Epithelial cell of esophagus (primary cell): ENCODE measurements at regions not wholly inside any gene's neighbourhood (a gene's known extent, or its start where the extent isn't known, plus 50 kb on each side); places are given as distances from the start of the nearest gene placed in this dataset.
A peak's percentile ranks its signal among the peaks of the same experiment; 100 is the strongest.
"Not testable (repeated sequence)": the region's sequence is repeated elsewhere in the genome, so short reads cannot be mapped to it uniquely, and the experiment has no call there.

Experiments
- DNase-seq: peaks from one replicate; pipeline ENCODE4 v3.0.0; 2010; ENCODE audit warnings: low read depth
- H3K4me3 ChIP-seq: 2 replicates; pipeline ENCODE4 v1.5.1; 2011; ENCODE audit warnings: mild to moderate bottlenecking, low read length, control low read depth
- TF ChIP-seq, protein P1 (sequence below): IDR thresholded peaks from 2 replicates; pipeline ENCODE4 v1.5.1; 2011; ENCODE audit warnings: low read depth, mild to moderate bottlenecking, low read length, control low read depth, inconsistent platforms; ENCODE audit not compliant: insufficient read depth; ENCODE audit errors: missing control alignments

DNA sequence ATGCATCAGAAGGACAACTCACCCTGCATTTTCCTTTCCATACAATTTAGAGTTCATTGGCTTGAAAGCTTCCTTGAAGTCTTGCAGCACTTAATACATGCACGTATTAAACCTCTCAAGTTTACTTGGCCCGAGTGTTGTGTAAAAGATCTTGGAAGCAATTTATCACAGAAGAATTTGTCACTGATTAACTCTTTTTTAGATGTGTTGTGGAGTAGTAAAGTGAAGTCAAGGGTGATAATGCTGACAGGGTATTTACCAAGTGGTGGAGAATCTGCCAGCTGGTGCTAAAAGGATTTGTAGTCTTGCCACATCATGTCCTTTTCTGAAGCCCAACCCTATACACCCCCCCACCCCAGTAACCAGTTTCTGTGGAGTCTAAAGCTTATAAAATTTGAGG lies 421.0 kb upstream of the MIR17HG start:
- no peak overlapping the region for H3K4me3 ChIP-seq
- DNase-seq, result no peak
- TF ChIP-seq, protein P1, sequence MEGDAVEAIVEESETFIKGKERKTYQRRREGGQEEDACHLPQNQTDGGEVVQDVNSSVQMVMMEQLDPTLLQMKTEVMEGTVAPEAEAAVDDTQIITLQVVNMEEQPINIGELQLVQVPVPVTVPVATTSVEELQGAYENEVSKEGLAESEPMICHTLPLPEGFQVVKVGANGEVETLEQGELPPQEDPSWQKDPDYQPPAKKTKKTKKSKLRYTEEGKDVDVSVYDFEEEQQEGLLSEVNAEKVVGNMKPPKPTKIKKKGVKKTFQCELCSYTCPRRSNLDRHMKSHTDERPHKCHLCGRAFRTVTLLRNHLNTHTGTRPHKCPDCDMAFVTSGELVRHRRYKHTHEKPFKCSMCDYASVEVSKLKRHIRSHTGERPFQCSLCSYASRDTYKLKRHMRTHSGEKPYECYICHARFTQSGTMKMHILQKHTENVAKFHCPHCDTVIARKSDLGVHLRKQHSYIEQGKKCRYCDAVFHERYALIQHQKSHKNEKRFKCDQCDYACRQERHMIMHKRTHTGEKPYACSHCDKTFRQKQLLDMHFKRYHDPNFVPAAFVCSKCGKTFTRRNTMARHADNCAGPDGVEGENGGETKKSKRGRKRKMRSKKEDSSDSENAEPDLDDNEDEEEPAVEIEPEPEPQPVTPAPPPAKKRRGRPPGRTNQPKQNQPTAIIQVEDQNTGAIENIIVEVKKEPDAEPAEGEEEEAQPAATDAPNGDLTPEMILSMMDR, result no peak

DNA sequence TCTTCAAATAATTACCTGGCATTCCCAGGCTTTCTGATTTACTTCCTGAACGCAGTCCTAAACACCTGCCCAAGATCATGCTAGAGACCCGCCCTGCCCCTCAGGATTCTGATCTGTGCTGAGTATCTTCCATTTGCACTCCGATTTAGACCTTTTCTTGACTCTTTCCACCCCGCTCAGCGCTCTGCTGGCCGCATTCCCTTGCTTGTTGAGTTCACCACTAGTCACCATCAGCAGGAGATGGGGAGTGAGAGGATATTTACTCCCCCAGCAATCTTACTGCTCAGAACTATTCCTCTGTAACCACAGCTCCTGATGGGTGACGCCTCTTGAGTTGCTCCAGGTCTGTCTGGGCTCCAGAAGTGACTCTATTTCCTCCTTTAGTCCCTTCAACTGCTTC lies 419.4 kb upstream of the MIR17HG start:
- H3K4me3 ChIP-seq, result no peak overlapping the region
- TF ChIP-seq, protein P1, result no peak
- no peak for DNase-seq

DNA sequence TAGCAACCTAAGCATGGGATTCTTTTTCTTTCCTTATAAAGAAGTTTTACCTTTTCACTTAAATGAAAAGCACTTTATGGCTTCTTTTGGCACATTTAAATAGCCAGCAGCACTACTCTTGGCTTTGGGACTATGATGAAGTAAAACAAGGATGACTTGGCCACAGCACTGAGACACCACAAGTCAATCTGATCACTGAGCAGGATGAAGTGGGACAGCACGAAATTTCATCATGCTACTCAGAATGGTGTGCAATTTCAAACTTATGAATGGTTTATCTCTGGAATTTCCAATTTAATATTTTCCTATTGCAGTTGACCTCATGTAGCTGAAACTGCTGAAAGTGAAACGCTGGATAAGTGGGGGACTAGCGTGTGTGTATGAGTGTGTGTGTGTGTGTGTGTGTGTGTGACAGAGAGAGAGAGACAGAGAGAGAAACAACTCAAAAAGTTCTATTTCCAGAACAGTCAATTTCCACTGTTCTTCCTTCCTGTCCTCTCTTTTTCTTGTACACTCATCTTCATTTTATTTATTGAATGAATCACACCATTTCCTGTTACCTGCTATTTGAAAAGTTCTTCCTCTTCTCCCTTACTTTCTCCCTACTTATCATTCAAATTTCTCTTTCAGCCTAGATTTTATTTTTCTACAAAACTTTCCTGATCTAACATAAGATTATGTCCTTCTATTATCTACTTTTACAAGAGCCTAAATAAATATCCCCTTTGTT lies 414.2 kb upstream of the MIR17HG start:
- TF ChIP-seq, protein P1, result no peak
- DNase-seq, result peak; percentile 15
- H3K4me3 ChIP-seq, result no peak overlapping the region

DNA sequence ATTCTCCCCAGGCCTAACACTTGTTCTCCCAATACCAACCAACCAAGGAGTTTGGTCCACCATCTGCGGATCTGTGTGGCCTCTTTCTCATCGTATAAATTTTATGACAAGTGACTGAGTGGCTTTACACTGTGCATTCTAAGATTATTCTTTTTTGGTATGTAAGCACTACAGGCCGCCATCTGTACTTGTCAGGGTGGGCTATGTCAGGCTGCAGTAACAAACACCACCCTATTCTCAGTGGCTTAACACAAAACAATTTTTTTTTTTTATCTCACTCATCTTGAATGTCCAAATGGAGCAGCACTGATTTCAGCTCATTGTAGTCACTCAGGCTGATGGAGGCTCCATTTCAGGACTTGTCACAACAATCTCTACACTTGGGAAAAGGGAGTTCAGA lies 412.7 kb upstream of the MIR17HG start:
- DNase-seq, result no peak
- H3K4me3 ChIP-seq, result no peak overlapping the region
- TF ChIP-seq, protein P1, result no peak

DNA sequence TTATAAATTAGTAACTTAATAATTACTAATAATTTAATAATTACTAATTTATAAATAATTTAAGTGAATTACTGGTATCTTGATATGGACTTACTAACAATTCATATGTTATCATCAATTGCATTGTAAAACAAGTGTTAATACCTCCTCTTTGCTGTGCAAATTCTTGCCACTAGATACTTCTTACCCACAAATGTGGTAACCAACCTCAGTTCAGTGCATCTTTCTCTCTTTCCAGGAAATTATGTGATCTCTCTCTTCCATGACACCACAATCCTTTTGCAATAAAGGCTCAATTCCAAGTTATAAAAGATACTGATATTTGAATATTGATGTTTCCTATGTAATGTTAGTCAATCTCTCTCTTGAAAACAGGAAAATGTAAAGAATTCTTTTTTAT lies 408.6 kb upstream of the MIR17HG start:
- DNase-seq, result no peak
- TF ChIP-seq, protein P1, result no peak
- no peak overlapping the region for H3K4me3 ChIP-seq

DNA sequence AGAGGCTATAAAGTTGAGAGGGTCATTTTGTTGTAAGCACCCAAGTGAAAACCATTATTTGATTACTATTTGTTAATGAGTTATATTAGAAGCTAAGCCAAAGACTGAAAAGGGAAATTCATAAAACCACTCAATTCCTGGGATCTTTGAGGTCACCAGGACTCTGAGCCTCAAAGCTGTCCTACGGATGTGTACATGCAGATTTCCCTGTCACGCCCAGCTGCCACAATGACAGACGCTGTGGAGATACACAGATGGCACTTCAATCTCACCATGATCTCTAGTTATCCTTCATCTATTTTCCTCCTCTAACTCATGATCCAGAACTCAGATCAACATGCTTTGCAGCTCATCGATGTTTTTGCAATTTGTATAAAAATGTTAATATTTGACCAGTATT lies 403.5 kb upstream of the MIR17HG start:
- DNase-seq, result no peak
- TF ChIP-seq, protein P1, result no peak
- no peak overlapping the region for H3K4me3 ChIP-seq

DNA sequence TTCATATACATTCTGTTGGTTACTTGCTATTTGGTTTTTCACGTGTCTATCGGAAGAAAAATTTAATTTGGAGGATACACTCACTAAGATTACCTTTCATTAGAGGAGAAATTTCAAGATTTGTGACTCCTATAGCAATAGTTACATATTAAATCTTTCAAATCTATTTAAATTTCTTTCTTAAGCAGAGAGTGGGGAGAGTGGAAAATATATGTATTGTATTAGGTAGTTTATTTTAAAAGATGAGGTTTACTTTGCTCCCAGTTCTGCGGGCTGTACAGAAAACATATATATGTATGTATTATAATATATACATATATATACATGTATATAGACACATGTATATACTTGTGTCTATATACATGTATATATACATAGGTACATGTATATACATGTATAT lies 402.3 kb upstream of the MIR17HG start:
- H3K4me3 ChIP-seq, DNase-seq: not testable (repeated sequence)

DNA sequence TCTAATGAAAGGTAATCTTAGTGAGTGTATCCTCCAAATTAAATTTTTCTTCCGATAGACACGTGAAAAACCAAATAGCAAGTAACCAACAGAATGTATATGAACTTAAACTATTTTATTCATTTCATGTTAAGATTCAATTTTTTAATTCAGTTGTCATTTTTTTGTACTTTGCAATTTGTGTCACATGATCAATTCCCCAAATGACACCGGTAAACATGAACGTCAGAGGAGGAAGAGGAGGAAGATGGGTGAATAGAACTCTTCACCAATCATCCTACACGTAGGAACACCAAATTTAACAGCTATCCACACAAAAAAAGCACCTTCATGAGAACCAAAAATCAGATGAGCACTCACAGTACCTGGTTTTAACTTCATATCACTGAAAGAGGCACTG lies 401.4 kb upstream of the MIR17HG start:
- H3K4me3 ChIP-seq, DNase-seq: not testable (repeated sequence)
